H9 (cell line): ENCODE measurements at regions not wholly inside any gene's neighbourhood (a gene's known extent, or its start where the extent isn't known, plus 50 kb on each side); places are given as distances from the start of the nearest gene placed in this dataset.
A peak's percentile ranks its signal among the peaks of the same experiment; 100 is the strongest.

ENCODE experiments used
- DNase-seq: peaks from one replicate; pipeline ENCODE4 v3.0.0-alpha.2; 2017
- H2AFZ ChIP-seq: one replicate; pipeline ENCODE4 v1.6.1; 2013; ENCODE audit warnings: mild to moderate bottlenecking, low read length, control low read depth, moderate library complexity
- H2AK5ac ChIP-seq: 2 replicates; pipeline ENCODE4 v1.6.1; 2013; ENCODE audit warnings: low read length, control low read depth, mixed read lengths; ENCODE audit not compliant: insufficient read length
- H2BK120ac ChIP-seq: one replicate; pipeline ENCODE4 v1.6.1; 2013; ENCODE audit warnings: low read depth, mild to moderate bottlenecking, low read length, control low read depth, inconsistent platforms; ENCODE audit not compliant: poor library complexity, severe bottlenecking
- H2BK12ac ChIP-seq: 2 replicates; pipeline ENCODE4 v1.6.1; 2013; ENCODE audit warnings: low read length, control low read depth, mixed read lengths, low read depth; ENCODE audit not compliant: insufficient read length
- H2BK15ac ChIP-seq: 2 replicates; pipeline ENCODE4 v1.6.1; 2013; ENCODE audit warnings: low read depth, low read length, control low read depth
- H2BK20ac ChIP-seq: one replicate; pipeline ENCODE4 v1.6.1; 2013; ENCODE audit warnings: low read depth, mild to moderate bottlenecking, low read length, control low read depth, inconsistent platforms; ENCODE audit not compliant: poor library complexity, severe bottlenecking
- H2BK5ac ChIP-seq: 2 replicates; pipeline ENCODE4 v1.6.1; 2013; ENCODE audit warnings: low read length, control low read depth, mixed read lengths; ENCODE audit not compliant: insufficient read length
- H3K14ac ChIP-seq: 2 replicates; pipeline ENCODE4 v1.6.1; 2013; ENCODE audit warnings: low read length, control low read depth; ENCODE audit not compliant: insufficient read depth
- H3K18ac ChIP-seq: 2 replicates; pipeline ENCODE4 v1.6.1; 2013; ENCODE audit warnings: low read depth, mild to moderate bottlenecking, mixed read lengths, low read length, control low read depth; ENCODE audit not compliant: insufficient read length
- H3K23ac ChIP-seq: 2 replicates; pipeline ENCODE4 v1.6.1; 2013; ENCODE audit warnings: low read length, control low read depth, mixed read lengths, low read depth; ENCODE audit not compliant: insufficient read length
- H3K23me2 ChIP-seq: 2 replicates; pipeline ENCODE4 v1.6.1; 2013; ENCODE audit warnings: low read depth, mild to moderate bottlenecking, mixed read lengths, low read length, control low read depth; ENCODE audit not compliant: insufficient read length, poor library complexity, severe bottlenecking
- H3K27ac ChIP-seq: 2 replicates; pipeline ENCODE4 v1.5.1; 2013; ENCODE audit warnings: low read length, control low read depth, mixed read lengths, low read depth; ENCODE audit not compliant: insufficient read length
- H3K27me3 ChIP-seq: 2 replicates; pipeline ENCODE4 v1.6.1; 2013; ENCODE audit warnings: low read length, control low read depth, inconsistent platforms; ENCODE audit not compliant: insufficient read depth
- H3K4ac ChIP-seq: 2 replicates; pipeline ENCODE4 v1.6.1; 2013; ENCODE audit warnings: low read depth, mild to moderate bottlenecking, control low read depth, inconsistent platforms, low read length, moderate library complexity
- H3K4me1 ChIP-seq: 2 replicates; pipeline ENCODE4 v1.6.1; 2013; ENCODE audit warnings: low read length, control low read depth, inconsistent platforms; ENCODE audit not compliant: insufficient read depth
- H3K4me2 ChIP-seq: 2 replicates; pipeline ENCODE4 v1.6.1; 2013; ENCODE audit warnings: low read length, control low read depth, mixed read lengths; ENCODE audit not compliant: insufficient read length, insufficient read depth
- H3K56ac ChIP-seq: 2 replicates; pipeline ENCODE4 v1.6.1; 2013; ENCODE audit warnings: low read depth, mild to moderate bottlenecking, mixed read lengths, low read length, control low read depth; ENCODE audit not compliant: insufficient read length
- H3K79me1 ChIP-seq: 2 replicates; pipeline ENCODE4 v1.6.1; 2013; ENCODE audit warnings: low read depth, mild to moderate bottlenecking, moderate library complexity, low read length, control low read depth, inconsistent platforms; ENCODE audit not compliant: insufficient read depth, poor library complexity, severe bottlenecking
- H3K79me2 ChIP-seq: 2 replicates; pipeline ENCODE4 v1.6.1; 2013; ENCODE audit warnings: low read length, control low read depth, inconsistent platforms; ENCODE audit not compliant: insufficient read depth
- H3K9ac ChIP-seq: 2 replicates; pipeline ENCODE4 v1.6.1; 2013; ENCODE audit warnings: low read length, control low read depth, mixed read lengths; ENCODE audit not compliant: insufficient read length; ENCODE audit errors: extremely low read depth
- H3K9me3 ChIP-seq: one replicate; pipeline ENCODE4 v1.6.1; 2013; ENCODE audit warnings: low read depth, low read length, inconsistent platforms; ENCODE audit not compliant: control insufficient read depth
- H3T11ph ChIP-seq: one replicate; pipeline ENCODE4 v1.6.1; 2013; ENCODE audit warnings: mild to moderate bottlenecking, low read length, control low read depth, inconsistent platforms
- H4K20me1 ChIP-seq: one replicate; pipeline ENCODE4 v1.6.1; 2013; ENCODE audit not compliant: control insufficient read depth, insufficient read length, insufficient read depth
- H4K5ac ChIP-seq: 2 replicates; pipeline ENCODE4 v1.6.1; 2013; ENCODE audit warnings: low read depth, mild to moderate bottlenecking, mixed read lengths, low read length, control low read depth; ENCODE audit not compliant: insufficient read length
- H4K8ac ChIP-seq: replicated peaks from 2 replicates; pipeline ENCODE4 v1.6.1; 2013; ENCODE audit warnings: low read length, control low read depth, mixed read lengths, low read depth; ENCODE audit not compliant: insufficient read length
- H4K91ac ChIP-seq: 2 replicates; pipeline ENCODE4 v1.6.1; 2013; ENCODE audit warnings: low read depth, mild to moderate bottlenecking, moderate library complexity, mixed read lengths, low read length, control low read depth; ENCODE audit not compliant: insufficient read length
- H3K27ac Mint-ChIP-seq, 3 experiments: 2 replicates in 2 of 3; 3 replicates in 1 of 3; pipeline ENCODE4 v1.8.0; 2020 to 2021; ENCODE audit warnings: mixed read lengths in 3 of 3, mild to moderate bottlenecking in 1 of 3, moderate library complexity in 1 of 3
- H3K27me3 Mint-ChIP-seq: 2 replicates; pipeline ENCODE4 v1.8.0; 2021; ENCODE audit warnings: low read depth, mild to moderate bottlenecking, moderate library complexity, mixed read lengths
- H3K36me3 Mint-ChIP-seq, 3 experiments: 2 replicates in 2 of 3; 3 replicates in 1 of 3; pipeline ENCODE4 v1.8.0; 2020 to 2021; ENCODE audit warnings: low read depth in 3 of 3, mixed read lengths in 3 of 3; ENCODE audit not compliant: insufficient read depth in 1 of 3
- H3K4me1 Mint-ChIP-seq, 2 experiments: 2 replicates each; pipeline ENCODE4 v1.8.0; 2020; ENCODE audit warnings: mixed read lengths in 2 of 2
- H3K4me3 Mint-ChIP-seq, 2 experiments: 2 replicates in 1 of 2; 3 replicates in 1 of 2; pipeline ENCODE4 v1.8.0; 2020 to 2021; ENCODE audit warnings: mild to moderate bottlenecking in 2 of 2, mixed read lengths in 2 of 2, moderate library complexity in 1 of 2
- H3K9me3 Mint-ChIP-seq, 2 experiments: 2 replicates in 1 of 2; 3 replicates in 1 of 2; pipeline ENCODE4 v1.8.0; 2020; ENCODE audit warnings: mild to moderate bottlenecking in 2 of 2, mixed read lengths in 2 of 2, moderate library complexity in 1 of 2
- WGBS: extraction: QIAGEN DNeasy Blood & Tissue Kit; methylation state at CpG from one replicate; pipeline ENCODE4 v1.1.7; 2013; ENCODE audit warnings: missing lambda C conversion rate, low lambda C conversion rate, mixed read lengths; ENCODE audit not compliant: insufficient read length; ENCODE audit errors: extremely low coverage; 5-methylcytosine and 5-hydroxymethylcytosine counted together
- TF ChIP-seq, protein P1 (sequence below): fragments of 200-600 bp; sonication (generic); conservative IDR thresholded peaks from 3 replicates; pipeline ENCODE4 v1.8.0; 2021; ENCODE audit warnings: antibody characterized with exemption, mild to moderate bottlenecking

DNA sequence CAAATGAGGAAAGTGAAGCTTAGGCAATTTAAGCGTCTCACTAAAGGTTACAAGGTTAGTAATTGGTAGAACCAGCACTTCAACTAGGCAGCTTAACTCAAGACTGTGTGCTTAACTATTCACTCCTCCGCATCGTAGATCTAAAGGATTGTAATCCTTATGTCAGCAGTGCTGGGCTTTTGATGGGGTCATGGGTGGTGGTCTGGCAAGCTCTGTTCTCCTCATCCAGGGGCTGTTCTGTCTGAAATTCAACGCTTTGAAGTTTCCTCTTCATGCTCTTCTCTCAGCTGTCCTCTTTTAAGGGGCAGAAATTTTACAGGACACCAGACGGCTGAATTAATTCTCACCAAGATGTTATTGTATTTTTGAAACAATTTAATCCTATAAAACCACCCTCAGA, 165.5 kb upstream of the FAM98A start:
- TF ChIP-seq, protein P1, sequence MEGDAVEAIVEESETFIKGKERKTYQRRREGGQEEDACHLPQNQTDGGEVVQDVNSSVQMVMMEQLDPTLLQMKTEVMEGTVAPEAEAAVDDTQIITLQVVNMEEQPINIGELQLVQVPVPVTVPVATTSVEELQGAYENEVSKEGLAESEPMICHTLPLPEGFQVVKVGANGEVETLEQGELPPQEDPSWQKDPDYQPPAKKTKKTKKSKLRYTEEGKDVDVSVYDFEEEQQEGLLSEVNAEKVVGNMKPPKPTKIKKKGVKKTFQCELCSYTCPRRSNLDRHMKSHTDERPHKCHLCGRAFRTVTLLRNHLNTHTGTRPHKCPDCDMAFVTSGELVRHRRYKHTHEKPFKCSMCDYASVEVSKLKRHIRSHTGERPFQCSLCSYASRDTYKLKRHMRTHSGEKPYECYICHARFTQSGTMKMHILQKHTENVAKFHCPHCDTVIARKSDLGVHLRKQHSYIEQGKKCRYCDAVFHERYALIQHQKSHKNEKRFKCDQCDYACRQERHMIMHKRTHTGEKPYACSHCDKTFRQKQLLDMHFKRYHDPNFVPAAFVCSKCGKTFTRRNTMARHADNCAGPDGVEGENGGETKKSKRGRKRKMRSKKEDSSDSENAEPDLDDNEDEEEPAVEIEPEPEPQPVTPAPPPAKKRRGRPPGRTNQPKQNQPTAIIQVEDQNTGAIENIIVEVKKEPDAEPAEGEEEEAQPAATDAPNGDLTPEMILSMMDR: no peak
- H2BK15ac ChIP-seq: no peak overlapping the region
- H3K9me3 ChIP-seq: no peaks in the 10 kb centered on the region
- H3K23me2 ChIP-seq: no peaks in the 10 kb centered on the region
- no CpG with 5 or more reads among the region's 5 CpGs for WGBS
- H3K14ac ChIP-seq: no peak overlapping the region
- H3K79me2 ChIP-seq: no peaks in the 10 kb centered on the region; the same call in 1 of the 2 replicates
- H4K5ac ChIP-seq: no peak overlapping the region
- H2BK5ac ChIP-seq: no peak overlapping the region
- no peaks in the 10 kb centered on the region for H4K20me1 ChIP-seq
- H4K8ac ChIP-seq: no peak overlapping the region
- H3K23ac ChIP-seq: no peak overlapping the region
- H3K27me3 Mint-ChIP-seq: no peaks in the 10 kb centered on the region; the same call in 1 of the 2 replicates
- H3K4ac ChIP-seq: no peak overlapping the region
- H3K4me2 ChIP-seq: no peak overlapping the region
- H2BK12ac ChIP-seq: no peak overlapping the region
- no peak for DNase-seq
- no peak overlapping the region for H3K4me3 Mint-ChIP-seq
- H3K56ac ChIP-seq: no peak overlapping the region
- H3K79me1 ChIP-seq: no peaks in the 10 kb centered on the region
- no peak overlapping the region for H2BK120ac ChIP-seq
- no peak overlapping the region for H3T11ph ChIP-seq
- H2BK20ac ChIP-seq: no peak overlapping the region
- H3K27ac Mint-ChIP-seq: peak overlapping the region in 2 of 3 experiments; percentile 41 to 77; a peak in 5 of 7 replicates
- no peak overlapping the region for H3K9ac ChIP-seq
- H2AFZ ChIP-seq: no peak overlapping the region
- no peak overlapping the region for H3K27ac ChIP-seq
- H3K4me1 ChIP-seq: no peaks in the 10 kb centered on the region
- H3K9me3 Mint-ChIP-seq: peaks cover 13 to 17% of the 10 kb centered on the region in 2 experiments; a peak in 4 of 5 replicates
- H3K36me3 Mint-ChIP-seq: peaks cover 4 to 19% (median 11%) of the 10 kb centered on the region in 3 experiments; a peak in 6 of 7 replicates
- no peak overlapping the region for H2AK5ac ChIP-seq
- no peak overlapping the region for H3K18ac ChIP-seq
- no peak overlapping the region for H4K91ac ChIP-seq
- peaks cover 20 to 21% of the 10 kb centered on the region in 2 experiments for H3K4me1 Mint-ChIP-seq
- no peaks in the 10 kb centered on the region for H3K27me3 ChIP-seq
